Upper lobe of right lung (tissue), 1 donor: ENCODE measurements at regions not wholly inside any gene's neighbourhood (a gene's known extent, or its start where the extent isn't known, plus 50 kb on each side); places are given as distances from the start of the nearest gene placed in this dataset.

Experiments used
- ATAC-seq: fragments of 200-7000 bp; cut with Tn5 transposase; one replicate; pipeline ENCODE4 v1.9.1; 2020; ENCODE audit warnings: mild to moderate bottlenecking, moderate library complexity
- DNase-seq: peaks from one replicate; pipeline ENCODE4 v3.0.0-alpha.2; 2020
- H3K27ac ChIP-seq: fragments of 200-600 bp; one replicate; pipeline ENCODE4 v1.8.0; 2022
- H3K27me3 ChIP-seq: fragments of 200-600 bp; one replicate; pipeline ENCODE4 v1.8.0; 2022; ENCODE audit warnings: mild to moderate bottlenecking
- H3K36me3 ChIP-seq: fragments of 200-600 bp; one replicate; pipeline ENCODE4 v1.8.0; 2022
- H3K4me1 ChIP-seq: fragments of 200-600 bp; one replicate; pipeline ENCODE4 v1.8.0; 2022
- H3K4me3 ChIP-seq: fragments of 200-600 bp; one replicate; pipeline ENCODE4 v1.8.0; 2022; ENCODE audit warnings: mild to moderate bottlenecking
- H3K9me3 ChIP-seq: fragments of 200-600 bp; one replicate; pipeline ENCODE4 v1.8.0; 2022
- intact Hi-C: fragments of 100-400 bp; cut with DNase I; formaldehyde crosslinking; loops from one replicate; pipeline ENCODE4 v1.11.0; 2022
- TF ChIP-seq, protein P1 (sequence below): fragments of 200-600 bp; IDR thresholded peaks from one replicate; pipeline ENCODE4 v1.8.0; 2022; ENCODE audit warnings: antibody characterized with exemption
- donor health status: DM: no; HTN: yes; CAD: no; lungs with severe emphysema.

GRCh38 chr20:57867807-57868206 is 158.0 kb upstream of the PMEPA1 start:
- H3K27me3 ChIP-seq: no peaks in the 10 kb centered on the region
- no peak overlapping the region for H3K4me3 ChIP-seq
- H3K36me3 ChIP-seq: no peaks in the 10 kb centered on the region
- DNase-seq: no peak
- TF ChIP-seq, protein P1, sequence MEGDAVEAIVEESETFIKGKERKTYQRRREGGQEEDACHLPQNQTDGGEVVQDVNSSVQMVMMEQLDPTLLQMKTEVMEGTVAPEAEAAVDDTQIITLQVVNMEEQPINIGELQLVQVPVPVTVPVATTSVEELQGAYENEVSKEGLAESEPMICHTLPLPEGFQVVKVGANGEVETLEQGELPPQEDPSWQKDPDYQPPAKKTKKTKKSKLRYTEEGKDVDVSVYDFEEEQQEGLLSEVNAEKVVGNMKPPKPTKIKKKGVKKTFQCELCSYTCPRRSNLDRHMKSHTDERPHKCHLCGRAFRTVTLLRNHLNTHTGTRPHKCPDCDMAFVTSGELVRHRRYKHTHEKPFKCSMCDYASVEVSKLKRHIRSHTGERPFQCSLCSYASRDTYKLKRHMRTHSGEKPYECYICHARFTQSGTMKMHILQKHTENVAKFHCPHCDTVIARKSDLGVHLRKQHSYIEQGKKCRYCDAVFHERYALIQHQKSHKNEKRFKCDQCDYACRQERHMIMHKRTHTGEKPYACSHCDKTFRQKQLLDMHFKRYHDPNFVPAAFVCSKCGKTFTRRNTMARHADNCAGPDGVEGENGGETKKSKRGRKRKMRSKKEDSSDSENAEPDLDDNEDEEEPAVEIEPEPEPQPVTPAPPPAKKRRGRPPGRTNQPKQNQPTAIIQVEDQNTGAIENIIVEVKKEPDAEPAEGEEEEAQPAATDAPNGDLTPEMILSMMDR: no peak
- intact Hi-C loops: no loop called here
- no peaks in the 10 kb centered on the region for H3K9me3 ChIP-seq
- no peak overlapping the region for H3K27ac ChIP-seq
- H3K4me1 ChIP-seq: no peaks in the 10 kb centered on the region
- ATAC-seq: no peak

- no peak for DNase-seq
- no peaks in the 10 kb centered on the region for H3K4me1 ChIP-seq
- no peak overlapping the region for H3K27ac ChIP-seq
- H3K9me3 ChIP-seq: no peaks in the 10 kb centered on the region
- H3K27me3 ChIP-seq: no peaks in the 10 kb centered on the region
- no peak overlapping the region for H3K4me3 ChIP-seq
- intact Hi-C loops: no loop called here
- ATAC-seq: no peak
- TF ChIP-seq, protein P1: no peak
- no peaks in the 10 kb centered on the region for H3K36me3 ChIP-seq
These were observed 157.5 kb upstream of the PMEPA1 start for GRCh38 chr20:57867181-57867803.

DNA sequence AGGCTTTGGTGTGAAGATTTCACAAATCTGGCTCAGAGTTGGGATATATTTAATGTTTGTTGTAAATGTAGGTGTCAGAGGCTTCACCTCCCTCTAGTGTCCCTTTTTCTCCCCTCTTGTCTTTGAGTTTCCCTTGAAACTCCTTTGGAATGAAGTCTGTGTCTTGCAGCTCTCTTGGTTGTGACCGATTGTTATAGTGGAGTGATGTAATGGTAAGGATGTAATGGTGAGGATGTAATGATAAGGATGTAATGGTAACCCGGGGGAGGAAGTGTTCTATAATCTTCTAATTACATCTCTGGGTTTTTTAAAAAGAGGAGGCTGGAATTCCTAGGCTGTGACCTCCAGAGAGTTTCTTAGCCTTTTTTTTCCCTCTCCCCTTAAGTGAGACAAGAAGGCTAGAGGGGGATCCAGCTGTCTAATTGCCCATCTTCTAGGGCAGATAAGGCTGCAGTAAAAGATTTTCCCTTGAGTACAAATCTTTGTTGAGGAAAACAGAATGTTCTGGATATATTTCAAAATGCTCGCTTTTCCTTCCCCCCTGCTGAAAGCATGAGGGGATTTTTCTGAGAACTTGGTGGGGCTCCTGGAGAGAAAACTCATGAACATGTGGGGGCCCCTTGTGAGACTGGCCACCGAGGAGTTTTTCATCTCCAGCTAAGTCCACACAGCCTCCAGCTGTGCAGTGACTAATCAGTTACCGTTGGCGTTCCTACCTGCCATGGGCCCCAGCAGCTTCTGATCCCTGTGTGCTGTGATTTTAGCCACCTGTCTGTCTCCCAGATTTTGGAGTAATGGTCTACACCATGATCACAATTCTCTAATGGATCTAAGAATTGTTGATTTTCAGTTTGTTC is 156.7 kb upstream of the PMEPA1 start:
- no peak overlapping the region for H3K4me3 ChIP-seq
- no peaks in the 10 kb centered on the region for H3K36me3 ChIP-seq
- TF ChIP-seq, protein P1: no peak
- DNase-seq (no peak), ATAC-seq (no peak)
- H3K9me3 ChIP-seq: no peaks in the 10 kb centered on the region
- intact Hi-C loops: no loop called here
- H3K27ac ChIP-seq: no peak overlapping the region
- H3K4me1 ChIP-seq: no peaks in the 10 kb centered on the region
- H3K27me3 ChIP-seq: no peaks in the 10 kb centered on the region

DNA sequence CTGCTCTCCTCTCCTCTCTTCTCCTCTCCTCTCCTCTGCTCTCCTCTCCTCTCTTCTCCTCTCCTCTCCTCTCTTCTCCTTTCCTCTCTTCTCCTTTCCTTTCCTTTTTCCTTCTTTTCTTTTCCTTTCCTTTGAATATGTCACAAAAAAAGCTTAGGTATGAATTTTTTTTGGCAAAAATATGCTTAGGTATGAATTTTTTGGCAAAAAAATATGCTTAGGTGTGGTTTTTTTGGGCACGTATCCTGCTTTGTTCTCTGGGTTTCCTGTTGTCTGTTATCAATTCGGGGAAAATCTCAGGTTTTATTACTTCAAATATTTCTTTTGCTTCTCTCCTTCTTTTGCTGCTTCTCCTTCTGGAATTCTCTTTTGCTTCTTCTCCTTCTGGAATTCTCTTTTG is 155.5 kb upstream of the PMEPA1 start:
- Histone ChIP-seq H3K27me3 (no peaks in the 10 kb centered on the region), H3K9me3 (no peaks in the 10 kb centered on the region), H3K36me3 (no peaks in the 10 kb centered on the region), H3K27ac (no peak overlapping the region), H3K4me3 (no peak overlapping the region), H3K4me1 (no peaks in the 10 kb centered on the region)
- ATAC-seq (no peak), DNase-seq (no peak)
- intact Hi-C loops: no loop called here
- TF ChIP-seq, protein P1: no peak

GRCh38 chr20:57860576-57860975 is 150.8 kb upstream of the PMEPA1 start:
- Histone ChIP-seq H3K4me3 (no peak overlapping the region), H3K36me3 (no peaks in the 10 kb centered on the region), H3K4me1 (no peaks in the 10 kb centered on the region), H3K27me3 (no peaks in the 10 kb centered on the region), H3K27ac (no peak overlapping the region), H3K9me3 (no peaks in the 10 kb centered on the region)
- no peak for ATAC-seq
- intact Hi-C loops: no loop called here
- DNase-seq: no peak
- TF ChIP-seq, protein P1: no peak
